Dendritic cell treated with granulocyte-macrophage colony-stimulating factor and Interleukin-4, amounts not matched to agents 40 ng/mL and 50 ng/mL, for 4 days (primary cell): ENCODE measurements at regions not wholly inside any gene's neighbourhood (a gene's known extent, or its start where the extent isn't known, plus 50 kb on each side); places are given as distances from the start of the nearest gene placed in this dataset.
"Not testable (repeated sequence)": the region's sequence is repeated elsewhere in the genome, so short reads cannot be mapped to it uniquely, and the experiment has no call there.

Experiments used
- H3K27ac Mint-ChIP-seq: one replicate; pipeline ENCODE4 v1.8.0; 2022; ENCODE audit warnings: mild to moderate bottlenecking, mixed read lengths
- H3K27me3 Mint-ChIP-seq: one replicate; pipeline ENCODE4 v1.8.0; 2022; ENCODE audit warnings: mild to moderate bottlenecking, mixed read lengths
- H3K36me3 Mint-ChIP-seq: one replicate; pipeline ENCODE4 v1.8.0; 2022; ENCODE audit warnings: low read depth, mixed read lengths
- H3K4me1 Mint-ChIP-seq: one replicate; pipeline ENCODE4 v1.8.0; 2022; ENCODE audit warnings: low read depth, mixed read lengths
- H3K4me3 Mint-ChIP-seq: one replicate; pipeline ENCODE4 v1.8.0; 2022; ENCODE audit warnings: mild to moderate bottlenecking, moderate library complexity, mixed read lengths
- H3K9me3 Mint-ChIP-seq: one replicate; pipeline ENCODE4 v1.8.0; 2022; ENCODE audit warnings: mixed read lengths
- intact Hi-C: fragments of 100-400 bp; cut with micrococcal nuclease; formaldehyde crosslinking; loops from one replicate; pipeline ENCODE4 v1.15.0; 2022

DNA sequence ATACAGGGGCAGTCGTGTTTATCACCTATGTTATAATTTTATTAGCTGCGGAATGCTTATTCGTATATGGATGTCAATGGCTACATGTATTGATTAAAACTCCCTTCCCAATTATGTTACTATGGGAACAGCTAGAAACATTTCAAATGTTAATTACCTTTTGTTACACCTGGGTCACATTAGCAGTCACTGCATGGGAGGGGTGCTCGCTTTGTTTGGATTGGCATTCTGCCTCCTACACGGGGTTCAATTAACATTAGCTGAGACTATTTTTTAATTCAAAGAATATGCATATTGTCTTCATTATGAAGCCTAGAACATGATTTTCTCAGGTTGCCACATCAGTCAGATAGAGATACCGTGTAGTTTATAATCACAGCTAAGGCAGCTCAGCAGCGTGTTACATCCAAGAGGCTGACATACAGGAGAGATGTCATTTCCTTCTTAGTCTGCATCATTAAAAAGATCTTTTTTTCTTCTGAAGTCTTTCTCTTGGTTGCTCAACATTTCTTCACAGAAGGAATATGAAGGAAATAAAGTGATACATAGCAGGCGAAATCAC lies 76.2 kb upstream of the RPS6KA2 start:
- no peak overlapping the region for H3K27ac Mint-ChIP-seq
- no peaks in the 10 kb centered on the region for H3K36me3 Mint-ChIP-seq
- H3K27me3 Mint-ChIP-seq = peaks cover 2% of the 10 kb centered on the region
- peaks cover 8% of the 10 kb centered on the region for H3K4me1 Mint-ChIP-seq
- H3K4me3 Mint-ChIP-seq = no peak overlapping the region
- intact Hi-C loops = no loop called here
- no peaks in the 10 kb centered on the region for H3K9me3 Mint-ChIP-seq

DNA sequence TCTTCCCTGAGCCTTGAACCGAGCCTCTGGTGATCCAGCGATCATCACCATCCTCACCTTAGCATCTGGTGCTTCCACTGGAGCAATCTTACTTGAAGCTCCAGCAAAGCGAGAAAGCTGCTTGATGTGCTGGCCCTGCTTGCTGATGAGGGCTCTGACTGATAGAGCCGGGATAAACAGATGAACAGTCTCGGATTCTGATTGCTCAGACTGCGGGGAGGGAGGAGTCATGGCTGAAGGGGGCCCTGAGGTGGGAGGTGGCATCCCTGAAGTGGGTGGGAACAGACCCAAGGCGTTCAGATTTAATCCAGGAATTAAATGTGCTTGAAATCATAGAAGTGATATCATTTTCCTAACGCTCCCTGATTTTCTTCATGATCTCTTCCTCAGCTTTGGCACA lies 74.4 kb upstream of the RPS6KA2 start:
- H3K4me1 Mint-ChIP-seq, H3K27ac Mint-ChIP-seq: not testable (repeated sequence)

DNA sequence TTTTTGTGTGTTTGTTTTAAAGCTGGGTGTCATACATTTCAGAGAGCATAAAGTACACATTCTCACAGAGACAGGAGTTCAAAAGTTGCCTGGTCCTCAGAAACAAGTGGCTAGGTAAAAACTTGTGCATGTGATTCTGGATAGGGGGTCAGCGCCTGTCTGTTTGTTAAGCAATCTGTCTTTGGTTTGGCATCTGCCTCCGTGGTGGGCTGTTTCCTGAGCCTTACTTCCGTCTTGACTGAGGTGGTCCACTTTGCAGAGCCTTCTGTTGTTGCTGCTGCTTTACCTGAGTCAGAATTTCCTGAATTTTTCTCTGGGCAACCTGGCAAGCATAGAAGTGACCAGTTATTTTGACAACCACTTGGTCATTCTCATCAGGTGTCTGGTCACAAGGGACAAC lies 73.8 kb upstream of the RPS6KA2 start:
- intact Hi-C loops, H3K27ac Mint-ChIP-seq, H3K4me3 Mint-ChIP-seq, H3K27me3 Mint-ChIP-seq, H3K4me1 Mint-ChIP-seq, H3K36me3 Mint-ChIP-seq, H3K9me3 Mint-ChIP-seq: not testable (repeated sequence)

More for the DNA sequence above, 74.4 kb upstream of the RPS6KA2 start:
- H3K27me3 Mint-ChIP-seq, H3K9me3 Mint-ChIP-seq, intact Hi-C loops, H3K4me3 Mint-ChIP-seq, H3K36me3 Mint-ChIP-seq: not testable (repeated sequence)

DNA sequence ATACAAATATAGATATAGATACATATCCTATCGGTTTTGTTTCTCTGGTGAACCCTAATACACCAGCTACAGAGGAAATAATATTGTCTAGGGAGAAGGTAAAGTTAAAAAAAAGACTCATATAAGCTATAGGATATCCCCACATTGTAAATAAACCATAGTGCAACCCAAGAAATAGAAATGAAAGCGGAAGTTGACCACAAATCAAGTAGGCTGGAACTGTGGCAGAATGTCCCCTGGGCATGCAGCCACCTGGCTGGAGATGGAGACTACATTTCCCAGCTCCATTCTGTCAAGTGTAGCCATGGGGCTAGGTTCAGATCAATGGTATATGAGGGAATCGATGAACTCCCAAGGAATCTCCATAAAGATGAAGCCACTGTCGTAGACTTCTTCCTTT lies 70.1 kb upstream of the RPS6KA2 start:
- intact Hi-C loops = no loop called here
- no peaks in the 10 kb centered on the region for H3K4me1 Mint-ChIP-seq
- H3K9me3 Mint-ChIP-seq = no peaks in the 10 kb centered on the region
- H3K27ac Mint-ChIP-seq = no peak overlapping the region
- no peak overlapping the region for H3K4me3 Mint-ChIP-seq
- no peaks in the 10 kb centered on the region for H3K36me3 Mint-ChIP-seq
- peaks cover 2% of the 10 kb centered on the region for H3K27me3 Mint-ChIP-seq

DNA sequence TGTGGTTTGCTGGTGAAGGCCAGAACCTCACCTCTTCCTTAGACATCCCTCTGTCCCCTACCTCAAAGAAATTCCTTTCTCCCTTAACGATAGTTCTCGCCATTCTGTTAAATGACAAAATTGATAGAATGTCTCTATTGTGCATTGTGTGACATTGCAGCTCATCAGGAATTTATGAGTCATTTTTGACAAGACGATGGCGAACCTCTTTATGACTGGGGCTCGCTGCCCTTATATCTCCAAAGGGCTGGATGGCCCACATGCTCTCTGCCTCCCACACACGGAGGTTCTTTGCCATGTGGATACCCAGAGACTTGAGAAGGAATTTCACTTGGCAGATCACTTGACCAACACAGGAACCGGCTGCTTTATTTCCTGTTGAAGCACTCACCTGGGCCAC lies 66.8 kb upstream of the RPS6KA2 start:
- Mint-ChIP-seq H3K4me1 (peaks cover 4% of the 10 kb centered on the region), H3K36me3 (no peaks in the 10 kb centered on the region), H3K4me3 (no peak overlapping the region), H3K27ac (no peak overlapping the region), H3K9me3 (no peaks in the 10 kb centered on the region), H3K27me3 (no peaks in the 10 kb centered on the region)
- intact Hi-C loops = no loop called here

DNA sequence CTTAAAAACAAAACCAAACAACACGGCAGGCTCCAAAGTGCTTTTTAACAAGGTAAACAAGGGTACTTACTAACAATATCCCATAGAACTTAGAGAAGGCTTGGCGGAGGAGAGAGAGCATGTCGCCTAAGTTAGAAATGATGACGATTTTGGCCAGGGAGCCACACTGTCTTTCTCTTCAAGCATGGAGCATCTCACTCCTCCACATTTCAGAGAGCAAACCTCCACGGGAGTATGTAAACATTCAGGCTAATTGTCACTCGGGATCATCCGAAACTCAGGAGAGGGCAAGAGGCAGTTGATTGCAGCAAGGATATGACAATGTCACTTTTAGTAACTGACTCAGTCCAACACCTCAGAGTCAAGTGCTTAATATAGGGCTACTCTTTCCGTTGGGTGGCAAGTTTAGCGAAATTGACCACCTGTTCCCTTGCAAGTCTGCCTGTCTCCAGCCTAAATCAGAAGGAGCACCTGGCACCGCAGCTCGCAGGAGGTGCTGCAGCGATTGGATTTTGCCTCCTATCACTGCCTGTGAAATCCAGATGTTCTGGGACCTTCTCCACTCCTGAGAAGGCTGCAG lies 65.8 kb upstream of the RPS6KA2 start:
- H3K27me3 Mint-ChIP-seq = no peaks in the 10 kb centered on the region
- intact Hi-C loops = no loop called here
- no peak overlapping the region for H3K4me3 Mint-ChIP-seq
- no peaks in the 10 kb centered on the region for H3K36me3 Mint-ChIP-seq
- H3K27ac Mint-ChIP-seq = no peak overlapping the region
- H3K9me3 Mint-ChIP-seq = no peaks in the 10 kb centered on the region
- peaks cover 4% of the 10 kb centered on the region for H3K4me1 Mint-ChIP-seq

DNA sequence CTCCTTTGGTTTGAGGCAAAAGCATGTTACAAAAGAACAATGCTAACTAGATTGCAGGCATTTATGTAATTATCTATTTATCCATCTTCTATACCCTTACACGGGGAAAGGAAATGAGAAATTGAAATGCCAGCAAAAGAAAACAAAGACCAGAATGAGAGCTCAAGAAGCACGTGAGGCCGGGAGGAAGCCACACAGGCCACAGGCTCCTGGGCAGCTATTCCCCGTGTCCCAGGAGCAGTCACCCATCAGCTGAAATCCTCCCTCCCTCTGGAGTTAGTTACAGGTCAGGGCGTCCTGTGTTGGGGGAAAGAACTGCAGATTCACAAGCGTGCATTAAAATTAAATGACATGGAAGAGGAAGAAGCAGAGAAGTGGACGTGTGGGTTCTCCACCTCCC lies 64.7 kb upstream of the RPS6KA2 start:
- Mint-ChIP-seq H3K4me3 (no peak overlapping the region), H3K27ac (no peak overlapping the region)
- intact Hi-C loops = no loop called here

DNA sequence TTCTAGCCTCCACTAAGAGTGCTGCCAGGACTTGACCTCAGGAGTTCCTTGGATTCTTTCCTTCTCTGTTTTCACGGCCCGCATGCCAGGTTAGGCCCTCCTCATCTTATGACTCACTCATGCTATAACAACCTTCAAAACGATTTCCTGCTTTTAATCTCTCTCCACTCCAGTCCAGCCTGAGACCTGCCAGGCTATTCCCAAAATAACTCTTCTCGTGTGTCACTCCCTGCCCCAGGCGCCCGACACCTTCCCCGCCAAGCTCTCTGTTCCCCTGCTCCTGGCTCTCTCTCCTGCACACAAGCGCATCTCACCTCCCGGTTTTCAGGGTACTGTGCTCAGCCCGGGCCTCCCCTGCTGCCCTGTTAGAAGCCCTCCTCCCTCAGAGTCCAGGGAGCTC lies 64.1 kb upstream of the RPS6KA2 start:
- H3K4me1 Mint-ChIP-seq = peaks cover 4% of the 10 kb centered on the region
- H3K27ac Mint-ChIP-seq = no peak overlapping the region
- H3K4me3 Mint-ChIP-seq = no peak overlapping the region
- intact Hi-C loops = no loop called here
- H3K36me3 Mint-ChIP-seq = no peaks in the 10 kb centered on the region
- H3K27me3 Mint-ChIP-seq = no peaks in the 10 kb centered on the region
- no peaks in the 10 kb centered on the region for H3K9me3 Mint-ChIP-seq

More for the DNA sequence above, 64.7 kb upstream of the RPS6KA2 start:
- H3K36me3 Mint-ChIP-seq = no peaks in the 10 kb centered on the region
- peaks cover 4% of the 10 kb centered on the region for H3K4me1 Mint-ChIP-seq
- H3K9me3 Mint-ChIP-seq = no peaks in the 10 kb centered on the region
- H3K27me3 Mint-ChIP-seq = no peaks in the 10 kb centered on the region

DNA sequence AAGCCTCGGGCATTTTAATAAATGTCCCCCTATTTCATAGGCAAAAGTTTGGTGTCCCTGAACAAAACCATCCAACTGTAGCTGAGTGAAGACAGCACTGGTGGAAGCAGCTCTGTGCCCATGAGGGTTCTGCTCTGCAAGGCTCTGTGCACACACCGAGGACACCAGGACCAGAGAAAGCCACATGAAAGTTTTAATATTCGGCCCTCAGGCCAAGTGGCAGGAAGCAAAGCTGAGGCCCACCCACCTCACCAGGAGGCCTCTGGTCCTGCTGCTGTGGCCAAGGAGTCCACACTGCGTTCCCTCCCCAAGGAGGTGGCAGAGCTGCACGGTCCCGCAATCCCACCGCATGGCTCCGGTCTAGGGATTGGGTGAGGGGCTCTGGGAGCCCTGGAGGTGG lies 62.6 kb upstream of the RPS6KA2 start:
- Mint-ChIP-seq H3K27me3 (no peaks in the 10 kb centered on the region), H3K4me3 (no peak overlapping the region), H3K4me1 (peaks cover 4% of the 10 kb centered on the region), H3K9me3 (no peaks in the 10 kb centered on the region), H3K36me3 (no peaks in the 10 kb centered on the region), H3K27ac (no peak overlapping the region)
- intact Hi-C loops = no loop called here

DNA sequence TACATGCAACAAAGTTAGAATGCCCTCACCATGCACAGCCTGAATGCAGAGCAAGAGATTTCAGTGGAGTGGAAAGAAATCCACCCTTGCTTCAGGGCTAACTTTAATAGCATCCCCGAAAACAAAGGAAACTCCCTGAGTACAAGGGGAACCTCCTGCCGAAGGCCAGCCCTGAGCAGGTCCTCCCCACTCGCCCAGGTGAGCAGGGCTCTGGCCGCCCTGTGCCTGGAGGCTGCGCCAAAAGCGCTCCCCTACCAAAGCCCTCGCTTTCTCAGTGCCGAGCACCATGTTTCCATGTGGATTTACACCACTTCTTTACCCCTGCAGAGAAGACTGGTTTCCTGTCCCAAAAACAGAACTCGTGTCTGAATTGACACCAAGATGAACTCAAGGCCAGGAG lies 61.9 kb upstream of the RPS6KA2 start:
- H3K9me3 Mint-ChIP-seq = no peaks in the 10 kb centered on the region
- no peaks in the 10 kb centered on the region for H3K36me3 Mint-ChIP-seq
- peaks cover 4% of the 10 kb centered on the region for H3K4me1 Mint-ChIP-seq
- intact Hi-C loops = no loop called here
- no peaks in the 10 kb centered on the region for H3K27me3 Mint-ChIP-seq
- no peak overlapping the region for H3K27ac Mint-ChIP-seq
- no peak overlapping the region for H3K4me3 Mint-ChIP-seq

DNA sequence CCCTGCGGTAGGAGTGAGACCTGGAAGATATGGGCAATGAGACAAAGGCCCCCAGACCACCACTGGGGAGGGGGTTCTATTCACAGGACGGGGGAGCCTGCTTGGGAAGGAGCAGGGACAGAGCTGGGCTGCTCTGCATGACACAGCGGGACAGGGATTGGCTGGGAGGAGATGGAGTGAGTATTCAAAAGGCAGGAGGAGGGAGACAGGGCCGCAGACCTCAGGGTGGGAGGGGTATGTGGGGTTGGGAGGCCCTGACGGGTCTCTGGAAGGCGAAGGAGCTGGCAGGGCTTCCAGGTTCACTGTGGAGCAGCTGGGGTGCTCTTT lies 60.8 kb upstream of the RPS6KA2 start:
- peaks cover 4% of the 10 kb centered on the region for H3K4me1 Mint-ChIP-seq
- no peaks in the 10 kb centered on the region for H3K9me3 Mint-ChIP-seq
- no peak overlapping the region for H3K4me3 Mint-ChIP-seq
- H3K27ac Mint-ChIP-seq = no peak overlapping the region
- H3K36me3 Mint-ChIP-seq = no peaks in the 10 kb centered on the region
- intact Hi-C loops = no loop called here
- no peaks in the 10 kb centered on the region for H3K27me3 Mint-ChIP-seq

DNA sequence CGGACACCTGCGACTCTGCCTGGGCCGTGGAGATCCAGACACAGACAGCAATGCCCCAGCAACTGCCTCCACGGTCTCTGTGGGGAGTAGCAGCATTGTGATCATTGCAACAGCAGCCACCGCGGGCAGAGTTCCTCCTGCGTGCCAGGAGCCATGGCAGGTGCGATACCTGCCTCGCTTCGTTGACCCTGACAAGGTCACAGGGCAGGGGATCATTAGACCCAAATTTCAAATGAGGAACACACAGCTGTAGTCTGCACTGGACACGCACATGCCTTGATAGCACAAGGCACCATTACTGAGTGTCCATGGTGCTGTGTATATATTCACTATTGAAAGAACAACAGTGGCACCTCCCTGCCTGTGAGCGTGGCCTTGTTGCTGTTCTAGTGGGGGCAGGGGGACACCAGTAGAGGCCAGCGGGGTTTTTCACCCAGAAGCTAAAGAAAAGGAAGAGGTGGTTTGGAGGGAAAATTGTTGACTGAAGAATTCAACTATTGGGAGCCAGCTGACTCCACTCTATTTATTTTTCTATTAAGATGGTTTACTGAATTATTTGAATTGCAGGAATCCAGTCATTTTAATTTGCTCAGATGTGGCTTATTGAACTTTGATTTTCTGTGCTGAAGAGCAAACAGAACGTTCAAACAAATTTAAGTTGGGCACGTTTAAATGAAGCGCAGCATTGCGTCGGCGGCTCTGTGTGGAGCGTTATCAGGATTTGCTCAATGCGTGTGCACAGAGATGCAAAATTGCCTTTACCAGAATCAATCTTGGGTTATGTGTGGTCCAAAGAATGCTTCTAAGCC lies 60.2 kb upstream of the RPS6KA2 start:
- H3K27me3 Mint-ChIP-seq = no peaks in the 10 kb centered on the region
- no peaks in the 10 kb centered on the region for H3K36me3 Mint-ChIP-seq
- H3K9me3 Mint-ChIP-seq = no peaks in the 10 kb centered on the region
- peaks cover 4% of the 10 kb centered on the region for H3K4me1 Mint-ChIP-seq
- no peak overlapping the region for H3K4me3 Mint-ChIP-seq
- no peak overlapping the region for H3K27ac Mint-ChIP-seq
- intact Hi-C loops = no loop called here

DNA sequence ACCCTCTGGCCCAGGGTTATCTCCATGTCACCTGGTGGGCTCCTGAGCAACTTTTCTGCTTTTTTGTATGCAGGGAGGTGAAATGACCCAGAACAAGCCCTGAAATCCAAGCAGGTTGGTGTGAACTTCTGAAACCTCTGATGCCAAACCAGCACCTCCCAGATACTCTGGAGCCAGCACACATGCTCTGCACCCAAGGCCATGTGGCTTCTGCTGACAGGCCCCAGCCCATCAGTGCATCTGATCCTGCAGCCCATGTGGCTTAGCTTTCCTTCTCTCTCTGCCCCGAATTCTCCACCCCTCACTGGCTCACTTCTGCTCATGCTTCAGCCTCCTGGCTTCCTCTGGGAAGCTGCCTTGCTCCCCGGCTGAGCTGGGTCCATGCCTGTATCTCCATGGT lies 59.3 kb upstream of the RPS6KA2 start:
- intact Hi-C loops = no loop called here

DNA sequence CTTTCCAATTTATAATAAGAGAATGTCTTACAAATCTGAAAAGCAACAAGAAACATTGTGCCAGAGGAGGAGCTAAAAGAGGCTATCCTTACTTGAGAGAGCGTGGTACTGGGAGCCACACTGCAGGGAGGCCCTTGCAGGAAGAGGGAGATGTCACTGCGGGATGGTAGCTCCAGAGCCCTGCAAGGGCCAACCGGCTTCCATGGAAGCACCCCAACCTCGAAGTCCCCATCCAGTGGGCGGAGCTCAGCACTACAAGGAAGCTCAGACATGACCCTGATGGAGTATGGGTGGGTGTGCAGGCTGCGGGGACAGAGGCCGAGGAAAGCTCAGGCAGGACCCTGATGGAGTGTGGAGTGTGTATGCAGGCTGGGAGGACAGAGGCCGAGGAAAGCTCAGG lies 57.8 kb upstream of the RPS6KA2 start:
- intact Hi-C loops = no loop called here
- Mint-ChIP-seq H3K27ac (no peak overlapping the region), H3K27me3 (no peaks in the 10 kb centered on the region), H3K4me3 (no peak overlapping the region), H3K9me3 (no peaks in the 10 kb centered on the region), H3K36me3 (no peaks in the 10 kb centered on the region), H3K4me1 (no peaks in the 10 kb centered on the region)

More for the DNA sequence above, 59.3 kb upstream of the RPS6KA2 start:
- H3K9me3 Mint-ChIP-seq = no peaks in the 10 kb centered on the region
- H3K27me3 Mint-ChIP-seq = no peaks in the 10 kb centered on the region
- H3K27ac Mint-ChIP-seq = no peak overlapping the region
- H3K36me3 Mint-ChIP-seq = no peaks in the 10 kb centered on the region
- H3K4me3 Mint-ChIP-seq = no peak overlapping the region
- no peaks in the 10 kb centered on the region for H3K4me1 Mint-ChIP-seq

DNA sequence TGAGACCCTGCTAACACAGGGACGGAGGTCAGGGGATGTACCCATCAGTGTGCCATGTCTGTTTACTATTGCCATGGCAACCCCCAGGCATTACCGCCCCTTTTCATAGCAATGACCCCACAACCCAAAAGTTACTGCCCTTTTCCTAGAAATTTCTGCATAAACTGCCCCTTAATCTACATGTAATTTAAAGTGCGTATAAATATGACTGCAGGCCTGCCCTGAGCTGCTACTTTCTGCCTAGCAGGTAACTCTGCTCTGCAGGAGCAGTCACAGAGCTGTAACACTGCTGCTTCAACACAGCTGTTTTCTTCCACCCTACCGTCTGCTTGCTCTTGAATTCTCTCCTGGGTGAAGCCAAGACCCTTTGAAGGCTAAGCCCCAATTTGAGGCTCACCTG lies 57.1 kb upstream of the RPS6KA2 start:
- Mint-ChIP-seq H3K27me3 (no peaks in the 10 kb centered on the region), H3K9me3 (no peaks in the 10 kb centered on the region), H3K36me3 (no peaks in the 10 kb centered on the region), H3K4me1 (no peaks in the 10 kb centered on the region), H3K27ac (no peak overlapping the region), H3K4me3 (no peak overlapping the region)
- intact Hi-C loops = no loop called here
